IMR-90 (cell line): ENCODE measurements at regions not wholly inside any gene's neighbourhood (a gene's known extent, or its start where the extent isn't known, plus 50 kb on each side); places are given as distances from the start of the nearest gene placed in this dataset.

Experiments
- ATAC-seq: fragments of 200-7000 bp; cut with Tn5 transposase; 2 replicates; pipeline ENCODE4 v1.9.1; 2020; ENCODE audit warnings: low read depth, mild to moderate bottlenecking, moderate library complexity
- BruUV-seq: library from RNA; stranded (reverse); fragments of 400-500 nt; replicated peaks from 2 replicates; lab custom pipeline; 2021; lab: Mats Ljungman, UMichigan
- CTCF ChIA-PET: fragments of 300-600 bp; formaldehyde crosslinking; extraction: SDS; loops from one replicate; lab custom pipeline; 2021; ENCODE audit warnings: antibody characterized with exemption; lab: Yijun Ruan, JAX
- POLR2A ChIA-PET: fragments of 300-600 bp; sonication (Branson Sonifier 250); formaldehyde crosslinking; loops from one replicate; lab custom pipeline; 2022; ENCODE audit warnings: antibody characterized with exemption; ENCODE audit not compliant: unreplicated experiment; lab: Charles Lee
- DNase-seq: peaks from one replicate; pipeline ENCODE4 v3.0.0; 2013
- H2AFZ ChIP-seq: replicated peaks from 2 replicates; pipeline ENCODE3; 2013; ENCODE audit warnings: low read length, mild to moderate bottlenecking; ENCODE audit not compliant: poor library complexity
- H2AK5ac ChIP-seq: 2 replicates; pipeline ENCODE4 v1.6.1; 2013; ENCODE audit warnings: low read depth, low read length, inconsistent platforms
- H2AK9ac ChIP-seq: replicated peaks from 2 replicates; pipeline ENCODE3; 2013; ENCODE audit warnings: mild to moderate bottlenecking, low read depth, low read length, moderate library complexity; ENCODE audit not compliant: poor library complexity
- H2BK120ac ChIP-seq: 2 replicates; pipeline ENCODE4 v1.6.1; 2013; ENCODE audit warnings: low read depth, low read length, inconsistent platforms
- H2BK15ac ChIP-seq: 3 replicates; pipeline ENCODE4 v1.6.1; 2013; ENCODE audit warnings: low read depth, low read length, inconsistent platforms
- H2BK20ac ChIP-seq: 2 replicates; pipeline ENCODE4 v1.6.1; 2013; ENCODE audit warnings: low read depth, mild to moderate bottlenecking, inconsistent platforms, low read length, moderate library complexity
- H2BK5ac ChIP-seq: 2 replicates; pipeline ENCODE4 v1.6.1; 2013; ENCODE audit warnings: mild to moderate bottlenecking, low read depth, low read length, inconsistent platforms; ENCODE audit not compliant: poor library complexity, severe bottlenecking
- H3K14ac ChIP-seq: replicated peaks from 2 replicates; pipeline ENCODE4 v1.6.1; 2013; ENCODE audit warnings: low read depth, low read length, inconsistent platforms
- H3K18ac ChIP-seq: 2 replicates; pipeline ENCODE4 v1.6.1; 2013; ENCODE audit warnings: low read depth, low read length, control low read depth
- H3K23ac ChIP-seq: 2 replicates; pipeline ENCODE4 v1.6.1; 2013; ENCODE audit warnings: low read depth, low read length, inconsistent platforms
- H3K27ac ChIP-seq: 2 replicates; pipeline ENCODE4 v1.5.1; 2013; ENCODE audit warnings: mild to moderate bottlenecking, control low read depth, low read length; ENCODE audit not compliant: insufficient read depth
- H3K27me3 ChIP-seq: 2 replicates; pipeline ENCODE4 v1.6.1; 2013; ENCODE audit warnings: low read length; ENCODE audit not compliant: control insufficient read depth, insufficient read depth
- H3K36me3 ChIP-seq: 2 replicates; pipeline ENCODE4 v1.6.1; 2013; ENCODE audit warnings: low read length, mixed read lengths; ENCODE audit not compliant: control insufficient read depth, insufficient read depth
- H3K4ac ChIP-seq: 2 replicates; pipeline ENCODE4 v1.6.1; 2013; ENCODE audit warnings: low read depth, low read length, inconsistent platforms
- H3K4me1 ChIP-seq: 2 replicates; pipeline ENCODE4 v1.6.1; 2013; ENCODE audit warnings: low read length, mixed read lengths; ENCODE audit not compliant: control insufficient read depth, insufficient read depth
- H3K4me2 ChIP-seq: 2 replicates; pipeline ENCODE4 v1.6.1; 2013; ENCODE audit warnings: low read depth, mild to moderate bottlenecking, control low read depth, low read length, moderate library complexity
- H3K4me3 ChIP-seq: 2 replicates; pipeline ENCODE4 v1.5.1; 2013; ENCODE audit warnings: low read depth, mild to moderate bottlenecking, control low read depth, low read length, moderate library complexity; ENCODE audit not compliant: insufficient read depth
- H3K56ac ChIP-seq: 2 replicates; pipeline ENCODE4 v1.6.1; 2013; ENCODE audit warnings: low read length, inconsistent platforms; ENCODE audit not compliant: insufficient read depth; ENCODE audit errors: extremely low read depth
- H3K79me1 ChIP-seq, 2 experiments: 2 replicates each; pipeline ENCODE4 v1.6.1; 2013; ENCODE audit warnings: low read length in 2 of 2, inconsistent platforms in 1 of 2, low read depth in 1 of 2
- H3K9ac ChIP-seq: 2 replicates; pipeline ENCODE4 v1.6.1; 2013; ENCODE audit warnings: low read depth, low read length, control low read depth
- H3K9me1 ChIP-seq: 2 replicates; pipeline ENCODE4 v1.6.1; 2013; ENCODE audit warnings: low read length, inconsistent platforms; ENCODE audit not compliant: insufficient read depth
- H3K9me3 ChIP-seq: 2 replicates; pipeline ENCODE4 v1.6.1; 2013; ENCODE audit warnings: low read length; ENCODE audit not compliant: control insufficient read depth, insufficient read depth
- H4K20me1 ChIP-seq: 2 replicates; pipeline ENCODE4 v1.6.1; 2013; ENCODE audit warnings: low read length, inconsistent platforms; ENCODE audit not compliant: insufficient read depth
- H4K5ac ChIP-seq: 2 replicates; pipeline ENCODE4 v1.6.1; 2013; ENCODE audit warnings: mild to moderate bottlenecking, low read depth, low read length, control low read depth
- H4K8ac ChIP-seq, 2 experiments: 2 replicates each; pipeline ENCODE4 v1.6.1; 2013; ENCODE audit warnings: low read depth in 2 of 2, low read length in 2 of 2, control low read depth in 1 of 2, inconsistent platforms in 1 of 2
- H4K91ac ChIP-seq: 2 replicates; pipeline ENCODE4 v1.6.1; 2013; ENCODE audit warnings: low read depth, low read length, inconsistent platforms; ENCODE audit not compliant: insufficient read depth
- BHLHE40 ChIP-seq: fragments of 150-350 bp; IDR thresholded peaks from 2 replicates; pipeline ENCODE4 v1.6.1; 2016; ENCODE audit warnings: mild to moderate bottlenecking, low read depth, low read length
- CEBPB ChIP-seq: IDR thresholded peaks from 2 replicates; pipeline ENCODE4 v1.6.1; 2012; ENCODE audit warnings: low read depth, low read length, improper control_type of control experiment
- CHD1 ChIP-seq: IDR thresholded peaks from 2 replicates; pipeline ENCODE4 v1.6.1; 2012; ENCODE audit warnings: low read depth, low read length, improper control_type of control experiment
- CTCF ChIP-seq: conservative IDR thresholded peaks from 2 replicates; pipeline ENCODE4 v1.5.1; 2012; ENCODE audit warnings: mild to moderate bottlenecking, low read depth, low read length, improper control_type of control experiment
- ELK1 ChIP-seq: fragments of 150-350 bp; IDR thresholded peaks from 2 replicates; pipeline ENCODE4 v1.6.1; 2016; ENCODE audit warnings: low read depth, mild to moderate bottlenecking, low read length, moderate library complexity, borderline replicate concordance
- FOS ChIP-seq: fragments of 150-350 bp; IDR thresholded peaks from 2 replicates; pipeline ENCODE4 v1.6.1; 2016; ENCODE audit warnings: low read depth, low read length
- MAFK ChIP-seq: IDR thresholded peaks from 2 replicates; pipeline ENCODE4 v1.6.1; 2012; ENCODE audit warnings: low read depth, low read length, improper control_type of control experiment
- MAZ ChIP-seq: IDR thresholded peaks from 2 replicates; pipeline ENCODE4 v1.6.1; 2012; ENCODE audit warnings: low read depth, mild to moderate bottlenecking, low read length, improper control_type of control experiment, moderate library complexity, borderline replicate concordance
- MXI1 ChIP-seq: IDR thresholded peaks from 2 replicates; pipeline ENCODE4 v1.6.1; 2012; ENCODE audit warnings: low read depth, mild to moderate bottlenecking, low read length, moderate library complexity, borderline replicate concordance
- NFE2L2 ChIP-seq: fragments of 150-350 bp; IDR thresholded peaks from 2 replicates; pipeline ENCODE4 v1.6.1; 2016; ENCODE audit warnings: low read depth, mild to moderate bottlenecking, low read length
- POLR2A ChIP-seq: IDR thresholded peaks from 2 replicates; pipeline ENCODE4 v1.6.1; 2012; ENCODE audit warnings: mild to moderate bottlenecking, low read depth, low read length
- RAD21 ChIP-seq: IDR thresholded peaks from 2 replicates; pipeline ENCODE4 v1.6.1; 2012; ENCODE audit warnings: low read length, improper control_type of control experiment
- RCOR1 ChIP-seq: IDR thresholded peaks from 2 replicates; pipeline ENCODE4 v1.6.1; 2012; ENCODE audit warnings: mild to moderate bottlenecking, low read length, improper control_type of control experiment; ENCODE audit not compliant: insufficient replicate concordance
- RFX5 ChIP-seq: IDR thresholded peaks from 2 replicates; pipeline ENCODE4 v1.8.0; 2012; ENCODE audit warnings: low read depth, mild to moderate bottlenecking, low read length, moderate library complexity
- SMC3 ChIP-seq: fragments of 150-350 bp; IDR thresholded peaks from 2 replicates; pipeline ENCODE4 v1.6.1; 2016; ENCODE audit warnings: low read depth, mild to moderate bottlenecking, antibody characterized with exemption, low read length, moderate library complexity
- USF2 ChIP-seq: fragments of 150-350 bp; IDR thresholded peaks from 2 replicates; pipeline ENCODE4 v1.6.1; 2017; ENCODE audit warnings: mild to moderate bottlenecking, antibody characterized with exemption, low read length, low read depth
- WGBS, 2 experiments: methylation state at CpG; one replicate each; pipeline versions ENCODE4 v1.1.5 to v1.1.7; 2013; ENCODE audit warnings: missing lambda C conversion rate in 2 of 2; ENCODE audit not compliant: insufficient read length in 1 of 2; ENCODE audit errors: extremely low coverage in 2 of 2; 5-methylcytosine and 5-hydroxymethylcytosine counted together
- dilution Hi-C: fragments of 300-500 bp; cut with HindIII; formaldehyde crosslinking; loops from one replicate; pipeline ENCODE4 v1.14.3; 2018; ENCODE audit warnings: low sequenced_read_pairs; ENCODE audit not compliant: unreplicated experiment
- in situ Hi-C: fragments of 300-500 bp; cut with MboI; formaldehyde crosslinking; loops from 3 replicates; pipeline ENCODE4 v1.14.3; 2019; ENCODE audit warnings: low sequenced_read_pairs, inconsistent platforms, mixed read lengths
- intact Hi-C: fragments of 100-400 bp; cut with micrococcal nuclease; formaldehyde crosslinking; loops from 2 replicates; pipeline ENCODE4 v1.10.0; 2022

- dilution Hi-C loops (no loop called here), intact Hi-C loops (no loop called here), in situ Hi-C loops (loop anchor here (25.0 kb wide), 1 partner anchor 839 kb away; no protein-coding TSS in a partner anchor)
- Histone ChIP-seq H3K4me2 (no peak overlapping the region), H2BK120ac (no peak overlapping the region), H4K5ac (no peak overlapping the region), H3K79me1 (no peaks in the 10 kb centered on the region), H3K4ac (no peak overlapping the region), H2AFZ (no peak overlapping the region), H3K4me3 (no peak overlapping the region), H2AK5ac (no peak overlapping the region), H3K27me3 (no peaks in the 10 kb centered on the region), H3K27ac (no peak overlapping the region), H3K9me3 (no peaks in the 10 kb centered on the region), H3K56ac (no peak overlapping the region), H4K20me1 (no peaks in the 10 kb centered on the region), H3K14ac (no peak overlapping the region), H3K23ac (no peak overlapping the region), H4K91ac (no peak overlapping the region), H3K36me3 (no peaks in the 10 kb centered on the region), H2BK5ac (no peak overlapping the region), H3K4me1 (no peaks in the 10 kb centered on the region), H2BK15ac (no peak overlapping the region), H3K9ac (no peak overlapping the region), H2BK20ac (no peak overlapping the region), H3K9me1 (no peaks in the 10 kb centered on the region), H3K18ac (no peak overlapping the region), H4K8ac (no peak overlapping the region), H2AK9ac (no peak overlapping the region)
- CTCF ChIA-PET: no interaction called here
- no CpG with 5 or more reads among the region's 1 CpG for WGBS, 2 experiments
- no peak for ATAC-seq
- no peak for TF ChIP-seq RAD21
- no peak for TF ChIP-seq BHLHE40
- no peak for TF ChIP-seq SMC3
- no peak for TF ChIP-seq NFE2L2
- TF ChIP-seq POLR2A: no peak
- TF ChIP-seq USF2: no peak
- TF ChIP-seq CEBPB: no peak
- TF ChIP-seq MAZ: no peak
- no peak for TF ChIP-seq MXI1
- no peak for TF ChIP-seq FOS
- no peak for TF ChIP-seq CTCF
- TF ChIP-seq RFX5: no peak
- TF ChIP-seq ELK1: no peak
- TF ChIP-seq RCOR1: no peak
- TF ChIP-seq MAFK: no peak
- TF ChIP-seq CHD1: no peak
- POLR2A ChIA-PET: no interaction called here
- no peak for DNase-seq
- BruUV-seq: no TSS peak
Measured at GRCh38 chr10:33798754-33799153, 464.3 kb upstream of the NRP1 start.
